SK-N-SH (cell line): ENCODE measurements at regions not wholly inside any gene's neighbourhood (a gene's known extent, or its start where the extent isn't known, plus 50 kb on each side); places are given as distances from the start of the nearest gene placed in this dataset.

Experiments
- CTCF ChIA-PET: fragments of 300-600, 350-600 bp; formaldehyde crosslinking; extraction: SDS; loops from one replicate; lab custom pipeline; 2021; lab: Yijun Ruan, JAX
- POLR2A ChIA-PET: fragments of 350-600 bp; sonication (Branson Sonifier 250); formaldehyde crosslinking; extraction: SDS; loops from one replicate; lab custom pipeline; 2020; ENCODE audit warnings: antibody characterized with exemption, inconsistent platforms; lab: Yijun Ruan, JAX
- DNase-seq: peaks from one replicate; pipeline ENCODE4 v3.0.0; 2012
- H2AFZ ChIP-seq: fragments of 200-600 bp; sonication (generic); 2 replicates; pipeline ENCODE4 v1.8.1; 2016; ENCODE audit warnings: antibody characterized with exemption, mild to moderate bottlenecking, low read depth
- H3F3A ChIP-seq: fragments of 200-600 bp; sonication (generic); replicated peaks from 2 replicates; pipeline ENCODE3; 2016; ENCODE audit warnings: antibody characterized with exemption, mild to moderate bottlenecking; ENCODE audit not compliant: insufficient read depth
- H3K27ac ChIP-seq, 2 experiments: fragments of 200-500 bp in 1 of 2; fragments of 200-600 bp in 1 of 2; sonication (Bioruptor generic) in 1 of 2; sonication (generic), shearing (Covaris generic) in 1 of 2; 2 replicates each; pipeline versions ENCODE4 v1.5.1 to v1.6.1; 2014 to 2016; ENCODE audit warnings: low read depth in 2 of 2, inconsistent platforms in 1 of 2, low read length in 1 of 2, mild to moderate bottlenecking in 1 of 2, mixed read lengths in 1 of 2
- H3K27me3 ChIP-seq: fragments of 200-600 bp; sonication (generic), shearing (Covaris generic); 2 replicates; pipeline ENCODE4 v1.6.1; 2016; ENCODE audit warnings: mixed run types; ENCODE audit not compliant: insufficient read depth
- H3K36me3 ChIP-seq, 2 experiments: fragments of 200-500 bp in 1 of 2; fragments of 200-600 bp in 1 of 2; sonication (Bioruptor generic) in 1 of 2; sonication (generic) in 1 of 2; replicated peaks in 1 of 2; 2 replicates each; pipeline versions ENCODE3 to v1.5.1; 2014 to 2016; ENCODE audit warnings: low read length in 1 of 2, mild to moderate bottlenecking in 1 of 2; ENCODE audit not compliant: insufficient read depth in 2 of 2, control insufficient read depth in 1 of 2
- H3K4me1 ChIP-seq, 2 experiments: fragments of 200-500 bp in 1 of 2; fragments of 200-600 bp in 1 of 2; sonication (Bioruptor generic) in 1 of 2; sonication (generic), shearing (Covaris generic) in 1 of 2; 2 replicates each; pipeline versions ENCODE4 v1.5.1 to v1.6.1; 2014 to 2016; ENCODE audit warnings: low read depth in 1 of 2, low read length in 1 of 2, mixed run types in 1 of 2; ENCODE audit not compliant: insufficient read depth in 2 of 2, control insufficient read depth in 1 of 2
- H3K4me2 ChIP-seq: fragments of 200-600 bp; sonication (generic), shearing (Covaris generic); 2 replicates; pipeline ENCODE4 v1.6.1; 2017; ENCODE audit warnings: mixed run types
- H3K4me3 ChIP-seq, 2 experiments: fragments of 200-500 bp in 1 of 2; fragments of 200-600 bp in 1 of 2; sonication (Bioruptor generic) in 1 of 2; sonication (generic), shearing (Covaris generic) in 1 of 2; 2 replicates each; pipeline versions ENCODE4 v1.5.1 to v1.8.1; 2014 to 2016; ENCODE audit warnings: low read depth in 2 of 2, inconsistent platforms in 1 of 2, low read length in 1 of 2, mild to moderate bottlenecking in 1 of 2, mixed read lengths in 1 of 2, moderate library complexity in 1 of 2
- H3K79me2 ChIP-seq: fragments of 200-600 bp; sonication (generic); 2 replicates; pipeline ENCODE4 v1.8.1; 2017; ENCODE audit warnings: mild to moderate bottlenecking; ENCODE audit not compliant: insufficient read depth
- H3K9ac ChIP-seq: fragments of 200-600 bp; sonication (generic); 2 replicates; pipeline ENCODE4 v1.6.1; 2017; ENCODE audit warnings: mixed run types
- H3K9me2 ChIP-seq: fragments of 200-600 bp; sonication (generic); 2 replicates; pipeline ENCODE4 v1.6.1; 2017; ENCODE audit warnings: mixed run types
- H3K9me3 ChIP-seq: fragments of 200-600 bp; sonication (generic); 2 replicates; pipeline ENCODE4 v1.6.1; 2017; ENCODE audit warnings: mixed run types, mild to moderate bottlenecking, moderate library complexity
- H4K20me1 ChIP-seq: fragments of 200-600 bp; sonication (generic); 2 replicates; pipeline ENCODE4 v1.6.1; 2017; ENCODE audit warnings: mild to moderate bottlenecking, mixed run types; ENCODE audit not compliant: insufficient read depth
- CHD2 ChIP-seq: fragments of 150-350 bp; IDR thresholded peaks from 2 replicates; pipeline ENCODE4 v1.6.1; 2018; ENCODE audit warnings: low read length; ENCODE audit not compliant: partially characterized antibody
- EP300 ChIP-seq, 2 experiments: IDR thresholded peaks; 2 replicates each; pipeline versions ENCODE4 v1.4.0 to v1.6.1; 2012; ENCODE audit warnings: borderline replicate concordance in 1 of 2, low read depth in 1 of 2, low read length in 1 of 2
- GABPA ChIP-seq: IDR thresholded peaks from 2 replicates; pipeline ENCODE4 v1.4.0; 2012; ENCODE audit warnings: low read depth, mild to moderate bottlenecking
- GATA2 ChIP-seq: sonication (generic); formaldehyde crosslinking; IDR thresholded peaks from 2 replicates; pipeline ENCODE4 v1.5.0; 2020; ENCODE audit warnings: mild to moderate bottlenecking, missing genetic modification reagents
- MEF2A ChIP-seq: IDR thresholded peaks from 2 replicates; pipeline ENCODE4 v1.4.0; 2012; ENCODE audit warnings: low read depth, borderline replicate concordance
- NRF1 ChIP-seq: IDR thresholded peaks from 2 replicates; pipeline ENCODE4 v1.6.1; 2012; ENCODE audit warnings: low read depth, mild to moderate bottlenecking, low read length
- RAD21 ChIP-seq: IDR thresholded peaks from 2 replicates; pipeline ENCODE4 v1.6.1; 2012; ENCODE audit warnings: mild to moderate bottlenecking, low read length
- SIN3A ChIP-seq: IDR thresholded peaks from 2 replicates; pipeline ENCODE4 v1.6.1; 2012; ENCODE audit warnings: low read depth, mild to moderate bottlenecking, low read length, moderate library complexity, borderline replicate concordance
- SMC3 ChIP-seq: IDR thresholded peaks from 2 replicates; pipeline ENCODE4 v1.6.1; 2012; ENCODE audit warnings: low read depth, low read length, improper control_type of control experiment
- TAF1 ChIP-seq: IDR thresholded peaks from 2 replicates; pipeline ENCODE4 v1.6.1; 2012; ENCODE audit warnings: low read depth, mild to moderate bottlenecking, low read length, moderate library complexity, borderline replicate concordance
- YY1 ChIP-seq: IDR thresholded peaks from 2 replicates; pipeline ENCODE4 v1.4.0; 2012; ENCODE audit warnings: low read depth, mild to moderate bottlenecking
- WGBS: methylation state at CpG from one replicate; pipeline ENCODE4 v1.1.6; 2017; ENCODE audit warnings: low lambda C conversion rate; 5-methylcytosine and 5-hydroxymethylcytosine counted together
- TF ChIP-seq, protein P1 (sequence below): fragments of 150-350 bp; IDR thresholded peaks from 2 replicates; pipeline ENCODE4 v1.6.1; 2016; ENCODE audit warnings: mild to moderate bottlenecking, low read depth, low read length
- TF ChIP-seq, protein P2 (sequence below): IDR thresholded peaks from 2 replicates; pipeline ENCODE4 v1.4.0; 2012; ENCODE audit warnings: low read depth, borderline replicate concordance
- TF ChIP-seq, protein P3 (sequence below): IDR thresholded peaks from 2 replicates; pipeline ENCODE4 v1.4.0; 2012; ENCODE audit warnings: low read depth, borderline replicate concordance
- TF ChIP-seq, protein P4 (sequence below): fragments of 150-350 bp; IDR thresholded peaks from 2 replicates; pipeline ENCODE4 v1.6.1; 2017; ENCODE audit warnings: antibody characterized with exemption, low read length, low read depth, borderline replicate concordance
- TF ChIP-seq, protein P5 (sequence below): IDR thresholded peaks from 2 replicates; pipeline ENCODE4 v1.4.0; 2012; ENCODE audit warnings: low read depth

DNA sequence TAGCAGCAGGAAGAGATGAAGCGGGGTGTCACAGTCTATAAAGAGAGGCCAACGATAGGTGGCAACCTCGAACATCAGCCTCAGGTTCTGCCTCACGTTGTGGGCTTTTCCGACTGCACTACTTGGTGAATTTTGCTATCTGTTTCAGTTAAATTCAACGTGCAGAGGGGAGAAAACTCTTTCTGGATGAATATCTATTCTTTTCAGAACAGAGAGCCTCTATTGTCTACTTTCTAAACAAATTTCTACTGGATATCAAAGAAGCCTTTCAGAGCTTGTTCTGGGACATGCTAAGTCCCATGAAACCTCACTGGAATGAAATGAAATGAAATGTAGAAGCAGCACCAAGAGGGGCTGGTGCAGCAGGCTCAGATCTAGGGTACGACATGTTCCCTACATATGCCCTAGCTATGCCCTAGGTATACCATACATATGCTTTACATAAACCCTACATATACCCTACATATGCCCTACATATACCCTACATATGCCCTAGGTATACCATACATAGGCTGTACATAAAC lies 116.5 kb upstream of the TRIM2 start:
- no peak overlapping the region for H3K9ac ChIP-seq
- no peaks in the 10 kb centered on the region for H4K20me1 ChIP-seq
- H3K4me1 ChIP-seq, result peaks cover 0 to 11% of the 10 kb centered on the region in 2 experiments; a peak in 1 of 4 replicates
- ChIA-PET CTCF (interaction anchor here (2.4 kb wide), 1 partner anchor 241 kb away, joined by 10 read pairs; no protein-coding TSS in a partner anchor), POLR2A (no interaction called here)
- no peaks in the 10 kb centered on the region for H3K9me3 ChIP-seq
- 0 out of 2 replicates have a peak, but pooled peaks cover 5% of the 10 kb centered on the region for H3K27me3 ChIP-seq
- H3K36me3 ChIP-seq, result no peaks in the 10 kb centered on the region
- H3K27ac ChIP-seq, result no peak overlapping the region
- H3K4me3 ChIP-seq, result no peak overlapping the region
- no peaks in the 10 kb centered on the region for H3K79me2 ChIP-seq
- H3K9me2 ChIP-seq, result no peaks in the 10 kb centered on the region
- no peak overlapping the region for H3K4me2 ChIP-seq
- no peak overlapping the region for H2AFZ ChIP-seq
- no peaks in the 10 kb centered on the region for H3F3A ChIP-seq
- TF ChIP-seq RAD21, result no peak
- no peak for TF ChIP-seq SIN3A
- TF ChIP-seq GABPA, result no peak
- TF ChIP-seq, protein P1, sequence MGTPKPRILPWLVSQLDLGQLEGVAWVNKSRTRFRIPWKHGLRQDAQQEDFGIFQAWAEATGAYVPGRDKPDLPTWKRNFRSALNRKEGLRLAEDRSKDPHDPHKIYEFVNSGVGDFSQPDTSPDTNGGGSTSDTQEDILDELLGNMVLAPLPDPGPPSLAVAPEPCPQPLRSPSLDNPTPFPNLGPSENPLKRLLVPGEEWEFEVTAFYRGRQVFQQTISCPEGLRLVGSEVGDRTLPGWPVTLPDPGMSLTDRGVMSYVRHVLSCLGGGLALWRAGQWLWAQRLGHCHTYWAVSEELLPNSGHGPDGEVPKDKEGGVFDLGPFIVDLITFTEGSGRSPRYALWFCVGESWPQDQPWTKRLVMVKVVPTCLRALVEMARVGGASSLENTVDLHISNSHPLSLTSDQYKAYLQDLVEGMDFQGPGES, result no peak
- TF ChIP-seq, protein P2, sequence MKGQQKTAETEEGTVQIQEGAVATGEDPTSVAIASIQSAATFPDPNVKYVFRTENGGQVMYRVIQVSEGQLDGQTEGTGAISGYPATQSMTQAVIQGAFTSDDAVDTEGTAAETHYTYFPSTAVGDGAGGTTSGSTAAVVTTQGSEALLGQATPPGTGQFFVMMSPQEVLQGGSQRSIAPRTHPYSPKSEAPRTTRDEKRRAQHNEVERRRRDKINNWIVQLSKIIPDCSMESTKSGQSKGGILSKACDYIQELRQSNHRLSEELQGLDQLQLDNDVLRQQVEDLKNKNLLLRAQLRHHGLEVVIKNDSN, result no peak
- no peak for TF ChIP-seq SMC3
- no peak for TF ChIP-seq NRF1
- TF ChIP-seq GATA2, result no peak
- TF ChIP-seq CHD2, result no peak
- TF ChIP-seq, protein P3, sequence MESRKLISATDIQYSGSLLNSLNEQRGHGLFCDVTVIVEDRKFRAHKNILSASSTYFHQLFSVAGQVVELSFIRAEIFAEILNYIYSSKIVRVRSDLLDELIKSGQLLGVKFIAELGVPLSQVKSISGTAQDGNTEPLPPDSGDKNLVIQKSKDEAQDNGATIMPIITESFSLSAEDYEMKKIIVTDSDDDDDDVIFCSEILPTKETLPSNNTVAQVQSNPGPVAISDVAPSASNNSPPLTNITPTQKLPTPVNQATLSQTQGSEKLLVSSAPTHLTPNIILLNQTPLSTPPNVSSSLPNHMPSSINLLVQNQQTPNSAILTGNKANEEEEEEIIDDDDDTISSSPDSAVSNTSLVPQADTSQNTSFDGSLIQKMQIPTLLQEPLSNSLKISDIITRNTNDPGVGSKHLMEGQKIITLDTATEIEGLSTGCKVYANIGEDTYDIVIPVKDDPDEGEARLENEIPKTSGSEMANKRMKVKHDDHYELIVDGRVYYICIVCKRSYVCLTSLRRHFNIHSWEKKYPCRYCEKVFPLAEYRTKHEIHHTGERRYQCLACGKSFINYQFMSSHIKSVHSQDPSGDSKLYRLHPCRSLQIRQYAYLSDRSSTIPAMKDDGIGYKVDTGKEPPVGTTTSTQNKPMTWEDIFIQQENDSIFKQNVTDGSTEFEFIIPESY, result no peak
- TF ChIP-seq MEF2A, result no peak
- DNase-seq, result no peak
- 72% methylated on average over 7 of the region's 7 CpGs for WGBS

DNA sequence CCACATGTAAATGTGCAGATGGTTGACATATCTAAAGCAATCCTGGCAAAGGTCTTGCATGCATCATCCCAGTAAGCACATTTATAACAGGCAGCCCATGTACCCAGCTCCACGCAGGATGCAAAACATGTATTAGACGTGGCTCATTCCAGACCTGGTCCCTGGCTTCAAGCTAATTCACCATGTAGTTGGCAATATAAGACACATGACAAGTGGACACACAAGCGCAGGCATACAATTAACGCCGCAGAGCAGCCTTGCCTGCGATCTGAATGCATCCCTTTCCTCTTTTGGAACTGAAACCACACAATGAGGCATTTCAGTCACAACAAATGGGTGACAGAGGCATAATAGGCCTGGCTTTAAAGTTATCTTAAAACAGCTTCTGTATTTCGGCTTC lies 114.5 kb upstream of the TRIM2 start:
- 84% methylated on average over 7 of the region's 7 CpGs for WGBS
- Histone ChIP-seq H3K9ac (no peak overlapping the region), H3F3A (no peaks in the 10 kb centered on the region), H4K20me1 (no peaks in the 10 kb centered on the region), H3K9me3 (no peaks in the 10 kb centered on the region), H3K36me3 (no peaks in the 10 kb centered on the region), H3K4me2 (no peak overlapping the region), H3K9me2 (no peaks in the 10 kb centered on the region), H2AFZ (no peak overlapping the region), H3K4me1 (peaks cover 0 to 3% of the 10 kb centered on the region in 2 experiments; a peak in 1 of 4 replicates), H3K27ac (no peak overlapping the region), H3K4me3 (no peak overlapping the region), H3K27me3 (0 out of 2 replicates have a peak, but pooled peaks cover 5% of the 10 kb centered on the region), H3K79me2 (no peaks in the 10 kb centered on the region)
- CTCF ChIA-PET, result interaction anchor here (1.0 to 2.2 kb wide), 3 partner anchors 10 to 242 kb away, joined by 3 to 12 read pairs (median 4); no protein-coding TSS in a partner anchor
- TF ChIP-seq RAD21 (no peak), SMC3 (no peak), TAF1 (no peak), EP300 (IDR thresholded peaks at IDR 0.05; ENCODE audit: borderline replicate concordance in 1 of 2, low read depth in 1 of 2, low read length in 1 of 2) (no peak), YY1 (no peak), GABPA (no peak)
- TF ChIP-seq, protein P4, sequence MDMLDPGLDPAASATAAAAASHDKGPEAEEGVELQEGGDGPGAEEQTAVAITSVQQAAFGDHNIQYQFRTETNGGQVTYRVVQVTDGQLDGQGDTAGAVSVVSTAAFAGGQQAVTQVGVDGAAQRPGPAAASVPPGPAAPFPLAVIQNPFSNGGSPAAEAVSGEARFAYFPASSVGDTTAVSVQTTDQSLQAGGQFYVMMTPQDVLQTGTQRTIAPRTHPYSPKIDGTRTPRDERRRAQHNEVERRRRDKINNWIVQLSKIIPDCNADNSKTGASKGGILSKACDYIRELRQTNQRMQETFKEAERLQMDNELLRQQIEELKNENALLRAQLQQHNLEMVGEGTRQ, result no peak
- TF ChIP-seq, protein P5, sequence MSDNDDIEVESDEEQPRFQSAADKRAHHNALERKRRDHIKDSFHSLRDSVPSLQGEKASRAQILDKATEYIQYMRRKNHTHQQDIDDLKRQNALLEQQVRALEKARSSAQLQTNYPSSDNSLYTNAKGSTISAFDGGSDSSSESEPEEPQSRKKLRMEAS, result no peak
- DNase-seq, result no peak
- POLR2A ChIA-PET, result no interaction called here
